ENCODE measurements at regions not wholly inside any gene's neighbourhood (a gene's known extent, or its start where the extent isn't known, plus 50 kb on each side); places are given as distances from the start of the nearest gene placed in this dataset.

GRCh38 chr12:84696281-84696680, 216.3 kb downstream of the SLC6A15 start:
- intact Hi-C loops (cut with micrococcal nuclease) = no loop called here
- DNase-seq (no peak), ATAC-seq (ENCODE audit: low read depth) (no peak)
- H3K27me3 Mint-ChIP-seq = no peaks in the 10 kb centered on the region
- Histone ChIP-seq H2AFZ (ENCODE audit: insufficient read depth, low read depth, low read length, poor library complexity, severe bottlenecking) (no peak overlapping the region), H3K4me1 (ENCODE audit: control insufficient read depth in 2 of 2, insufficient read depth in 2 of 2, low read length in 2 of 2) (no peaks in the 10 kb centered on the region), H3K9ac (ENCODE audit: low read length) (no peak overlapping the region), H3K9me3 (ENCODE audit: control extremely low read depth in 1 of 3, control insufficient read depth in 2 of 3, insufficient read depth in 1 of 3, low read length in 2 of 3) (no peaks in the 10 kb centered on the region), H3K27ac (ENCODE audit: low read length in 2 of 2) (no peak overlapping the region), H3K79me2 (ENCODE audit: control insufficient read depth, insufficient read depth, low read length) (no peaks in the 10 kb centered on the region), H3K36me3 (replicated peaks in 1 of 2; ENCODE audit: control extremely low read depth in 1 of 2, control insufficient read depth in 1 of 2, extremely low read depth in 1 of 2, insufficient read depth in 2 of 2, low read length in 1 of 2) (no peaks in the 10 kb centered on the region), H3K27me3 (replicated peaks in 1 of 4; ENCODE audit: control extremely low read depth in 1 of 4, control insufficient read depth in 3 of 4, insufficient read depth in 4 of 4, low read length in 3 of 4) (no peaks in the 10 kb centered on the region), H3K4me3 (ENCODE audit: control extremely low read depth in 1 of 5, extremely low read depth in 1 of 5, insufficient read depth in 1 of 5, low read depth in 2 of 5, low read length in 4 of 5) (no peak overlapping the region), H4K20me1 (ENCODE audit: control insufficient read depth, insufficient read depth, low read length, poor library complexity, severe bottlenecking) (no peaks in the 10 kb centered on the region), H3K4me2 (replicated peaks; ENCODE audit: low read depth, low read length, poor library complexity, severe bottlenecking) (no peak overlapping the region)
- no peaks in the 10 kb centered on the region for H3K4me1 Mint-ChIP-seq
- H3K27ac Mint-ChIP-seq = no peak overlapping the region
- H3K4me3 Mint-ChIP-seq = no peak overlapping the region
- WGBS (ENCODE audit: insufficient coverage) = no CpG with 5 or more reads among the region's 2 CpGs
- H3K9me3 Mint-ChIP-seq (ENCODE audit: insufficient read depth) = no peaks in the 10 kb centered on the region
- ChIA-PET POLR2A (no interaction called here), CTCF (no interaction called here)
- TF ChIP-seq, protein P1, sequence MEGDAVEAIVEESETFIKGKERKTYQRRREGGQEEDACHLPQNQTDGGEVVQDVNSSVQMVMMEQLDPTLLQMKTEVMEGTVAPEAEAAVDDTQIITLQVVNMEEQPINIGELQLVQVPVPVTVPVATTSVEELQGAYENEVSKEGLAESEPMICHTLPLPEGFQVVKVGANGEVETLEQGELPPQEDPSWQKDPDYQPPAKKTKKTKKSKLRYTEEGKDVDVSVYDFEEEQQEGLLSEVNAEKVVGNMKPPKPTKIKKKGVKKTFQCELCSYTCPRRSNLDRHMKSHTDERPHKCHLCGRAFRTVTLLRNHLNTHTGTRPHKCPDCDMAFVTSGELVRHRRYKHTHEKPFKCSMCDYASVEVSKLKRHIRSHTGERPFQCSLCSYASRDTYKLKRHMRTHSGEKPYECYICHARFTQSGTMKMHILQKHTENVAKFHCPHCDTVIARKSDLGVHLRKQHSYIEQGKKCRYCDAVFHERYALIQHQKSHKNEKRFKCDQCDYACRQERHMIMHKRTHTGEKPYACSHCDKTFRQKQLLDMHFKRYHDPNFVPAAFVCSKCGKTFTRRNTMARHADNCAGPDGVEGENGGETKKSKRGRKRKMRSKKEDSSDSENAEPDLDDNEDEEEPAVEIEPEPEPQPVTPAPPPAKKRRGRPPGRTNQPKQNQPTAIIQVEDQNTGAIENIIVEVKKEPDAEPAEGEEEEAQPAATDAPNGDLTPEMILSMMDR (IDR thresholded peaks at IDR 0.05) = no peak
- TF ChIP-seq EZH2 (IDR thresholded peaks at IDR 0.05; ENCODE audit: borderline replicate concordance, insufficient read depth, low read depth, low read length, poor library complexity, severe bottlenecking) = no peak

- H4K20me1 ChIP-seq (ENCODE audit: control insufficient read depth, insufficient read depth, low read length, poor library complexity, severe bottlenecking) = no peaks in the 10 kb centered on the region
- no peak overlapping the region for H3K4me2 ChIP-seq (replicated peaks; ENCODE audit: low read depth, low read length, poor library complexity, severe bottlenecking)
- Mint-ChIP-seq H3K27me3 (no peaks in the 10 kb centered on the region), H3K4me3 (no peak overlapping the region), H3K4me1 (no peaks in the 10 kb centered on the region), H3K9me3 (ENCODE audit: insufficient read depth) (no peaks in the 10 kb centered on the region), H3K27ac (no peak overlapping the region)
- DNase-seq (no peak), ATAC-seq (ENCODE audit: low read depth) (no peak)
- no peak overlapping the region for H2AFZ ChIP-seq (ENCODE audit: insufficient read depth, low read depth, low read length, poor library complexity, severe bottlenecking)
- no peak overlapping the region for H3K9ac ChIP-seq (ENCODE audit: low read length)
- H3K79me2 ChIP-seq (ENCODE audit: control insufficient read depth, insufficient read depth, low read length) = no peaks in the 10 kb centered on the region
- intact Hi-C loops (cut with micrococcal nuclease) = no loop called here
- H3K4me1 ChIP-seq (ENCODE audit: control insufficient read depth in 2 of 2, insufficient read depth in 2 of 2, low read length in 2 of 2) = no peaks in the 10 kb centered on the region
- no peaks in the 10 kb centered on the region for H3K9me3 ChIP-seq (ENCODE audit: control extremely low read depth in 1 of 3, control insufficient read depth in 2 of 3, insufficient read depth in 1 of 3, low read length in 2 of 3)
- H3K27ac ChIP-seq (ENCODE audit: low read length in 2 of 2) = no peak overlapping the region
- no peaks in the 10 kb centered on the region for H3K36me3 ChIP-seq (replicated peaks in 1 of 2; ENCODE audit: control extremely low read depth in 1 of 2, control insufficient read depth in 1 of 2, extremely low read depth in 1 of 2, insufficient read depth in 2 of 2, low read length in 1 of 2)
- TF ChIP-seq, protein P1 (IDR thresholded peaks at IDR 0.05) = no peak
- TF ChIP-seq EZH2 (IDR thresholded peaks at IDR 0.05; ENCODE audit: borderline replicate concordance, insufficient read depth, low read depth, low read length, poor library complexity, severe bottlenecking) = no peak
- ChIA-PET CTCF (no interaction called here), POLR2A (no interaction called here)
- H3K27me3 ChIP-seq (replicated peaks in 1 of 4; ENCODE audit: control extremely low read depth in 1 of 4, control insufficient read depth in 3 of 4, insufficient read depth in 4 of 4, low read length in 3 of 4) = no peaks in the 10 kb centered on the region
- H3K4me3 ChIP-seq (ENCODE audit: control extremely low read depth in 1 of 5, extremely low read depth in 1 of 5, insufficient read depth in 1 of 5, low read depth in 2 of 5, low read length in 4 of 5) = no peak overlapping the region
Observed at GRCh38 chr12:84694116-84694515, 218.5 kb downstream of the SLC6A15 start.

Measured in B cell (primary cell).